ENCODE measurements at regions not wholly inside any gene's neighbourhood (a gene's known extent, or its start where the extent isn't known, plus 50 kb on each side); places are given as distances from the start of the nearest gene placed in this dataset.

DNA sequence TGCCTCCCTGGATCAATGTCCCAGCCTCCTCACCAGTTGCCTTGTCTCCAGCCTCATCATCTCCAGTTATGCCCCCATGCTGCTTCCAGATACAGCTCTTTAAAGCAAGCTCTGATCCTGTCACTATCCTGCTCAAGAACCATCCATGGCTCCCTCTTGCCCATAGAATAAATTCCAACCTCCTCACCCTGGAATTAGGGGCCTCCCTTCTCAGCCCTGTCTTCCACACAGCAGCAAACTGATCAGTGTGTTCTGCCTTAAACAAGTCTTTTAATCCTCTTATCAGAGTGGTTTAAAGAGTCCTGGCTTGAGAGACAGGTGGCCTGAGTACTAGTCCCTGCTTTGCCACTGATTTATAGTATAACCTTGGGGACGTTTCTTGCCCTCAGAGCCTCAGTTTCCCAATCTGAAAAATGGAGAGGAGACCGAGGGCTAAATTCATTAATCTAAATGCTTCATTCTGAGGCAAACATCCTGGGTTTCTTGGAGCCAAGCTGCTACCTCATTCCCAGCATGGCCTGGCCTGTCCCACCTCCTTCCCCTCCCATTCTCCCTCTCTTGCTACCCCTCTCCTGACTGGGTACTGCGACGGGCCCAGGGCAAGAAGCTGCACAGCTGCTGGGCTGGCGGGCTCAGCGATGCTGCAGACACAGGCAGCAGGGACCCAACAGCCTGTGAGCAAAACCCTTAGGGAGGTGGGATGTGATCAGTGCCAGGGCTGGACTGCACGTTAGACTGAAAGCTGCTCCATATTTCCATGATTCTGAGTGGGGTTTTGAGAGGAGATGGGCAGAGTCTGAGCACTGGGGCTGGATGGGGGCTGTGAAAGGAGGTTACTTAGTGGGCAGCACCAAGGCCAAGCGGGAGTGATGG lies 221.4 kb downstream of the PTPRU start:
- no peak for TF ChIP-seq POLR2A (IDR thresholded peaks at IDR 0.05; ENCODE audit: low read length)
- TF ChIP-seq GATA1 (IDR thresholded peaks at IDR 0.05; ENCODE audit: low read depth, low read length): no peak

Measured in erythroblast (primary cell).